Trophoblast cell (in vitro differentiated cells and primary cell): ENCODE measurements at regions not wholly inside any gene's neighbourhood (a gene's known extent, or its start where the extent isn't known, plus 50 kb on each side); places are given as distances from the start of the nearest gene placed in this dataset.
"Not testable (repeated sequence)": the region's sequence is repeated elsewhere in the genome, so short reads cannot be mapped to it uniquely, and the experiment has no call there.

Experiments used
- DNase-seq, 2 donors: peaks; one replicate each; pipeline ENCODE4 v3.0.0-alpha.2; 2016
- H2AFZ ChIP-seq: 2 replicates; pipeline ENCODE4 v1.6.1; 2013; ENCODE audit warnings: low read length, moderate library complexity, mild to moderate bottlenecking; ENCODE audit not compliant: insufficient read depth, poor library complexity
- H2AK5ac ChIP-seq: 2 replicates; pipeline ENCODE4 v1.6.1; 2013; ENCODE audit warnings: mild to moderate bottlenecking, low read length
- H2BK120ac ChIP-seq: 2 replicates; pipeline ENCODE4 v1.6.1; 2013; ENCODE audit warnings: low read length, mild to moderate bottlenecking, moderate library complexity; ENCODE audit not compliant: insufficient read depth, poor library complexity
- H2BK12ac ChIP-seq: 2 replicates; pipeline ENCODE4 v1.6.1; 2013; ENCODE audit warnings: mild to moderate bottlenecking, low read length, moderate library complexity
- H2BK5ac ChIP-seq: 2 replicates; pipeline ENCODE4 v1.6.1; 2013; ENCODE audit warnings: low read length, low read depth, moderate library complexity, mild to moderate bottlenecking; ENCODE audit not compliant: poor library complexity
- H3K14ac ChIP-seq: 2 replicates; pipeline ENCODE4 v1.6.1; 2013; ENCODE audit warnings: mild to moderate bottlenecking, low read length
- H3K18ac ChIP-seq: 2 replicates; pipeline ENCODE4 v1.6.1; 2013; ENCODE audit warnings: mild to moderate bottlenecking, low read length
- H3K23ac ChIP-seq: 2 replicates; pipeline ENCODE4 v1.6.1; 2013; ENCODE audit warnings: low read length
- H3K27ac ChIP-seq: 2 replicates; pipeline ENCODE4 v1.5.1; 2013; ENCODE audit warnings: low read depth, mild to moderate bottlenecking, inconsistent platforms, low read length, moderate library complexity
- H3K27me3 ChIP-seq: 2 replicates; pipeline ENCODE4 v1.6.1; 2013; ENCODE audit warnings: inconsistent platforms, mild to moderate bottlenecking, low read length, moderate library complexity; ENCODE audit not compliant: insufficient read depth
- H3K36me3 ChIP-seq, 2 experiments: 1 replicate in 1 of 2; 2 replicates in 1 of 2; pipeline ENCODE4 v1.6.1; 2013; ENCODE audit warnings: low read length in 2 of 2, mild to moderate bottlenecking in 2 of 2, moderate library complexity in 1 of 2; ENCODE audit not compliant: insufficient read depth in 2 of 2, control insufficient read depth in 1 of 2
- H3K4ac ChIP-seq: 2 replicates; pipeline ENCODE4 v1.6.1; 2013; ENCODE audit warnings: low read depth, mild to moderate bottlenecking, low read length, moderate library complexity
- H3K4me1 ChIP-seq, 2 experiments: 1 replicate in 1 of 2; 2 replicates in 1 of 2; pipeline ENCODE4 v1.6.1; 2013; ENCODE audit warnings: low read length in 2 of 2, mild to moderate bottlenecking in 2 of 2, moderate library complexity in 1 of 2; ENCODE audit not compliant: insufficient read depth in 2 of 2, control insufficient read depth in 1 of 2
- H3K4me2 ChIP-seq: 2 replicates; pipeline ENCODE4 v1.6.1; 2013; ENCODE audit warnings: inconsistent platforms, mild to moderate bottlenecking, low read length, moderate library complexity
- H3K4me3 ChIP-seq: 2 replicates; pipeline ENCODE4 v1.5.1; 2013; ENCODE audit warnings: mild to moderate bottlenecking, low read depth, low read length, inconsistent platforms
- H3K79me1 ChIP-seq: one replicate; pipeline ENCODE4 v1.6.1; 2013; ENCODE audit warnings: low read length
- H3K79me2 ChIP-seq: 2 replicates; pipeline ENCODE4 v1.6.1; 2013; ENCODE audit warnings: low read length, mild to moderate bottlenecking; ENCODE audit not compliant: control insufficient read depth, insufficient read depth, poor library complexity
- H3K9ac ChIP-seq: 2 replicates; pipeline ENCODE4 v1.6.1; 2013; ENCODE audit warnings: mild to moderate bottlenecking, low read length
- H3K9me3 ChIP-seq: 2 replicates; pipeline ENCODE4 v1.6.1; 2013; ENCODE audit warnings: low read depth, mild to moderate bottlenecking, control low read depth, inconsistent platforms, low read length; ENCODE audit not compliant: insufficient read depth
- H4K12ac ChIP-seq: 2 replicates; pipeline ENCODE4 v1.6.1; 2013; ENCODE audit warnings: low read depth, mild to moderate bottlenecking, low read length, moderate library complexity
- H4K8ac ChIP-seq: 2 replicates; pipeline ENCODE4 v1.6.1; 2013; ENCODE audit warnings: low read depth, mild to moderate bottlenecking, low read length, moderate library complexity
- H4K91ac ChIP-seq: one replicate; pipeline ENCODE4 v1.6.1; 2013; ENCODE audit warnings: low read depth, mild to moderate bottlenecking, low read length, moderate library complexity
- WGBS: extraction: QIAGEN DNeasy Blood & Tissue Kit; methylation state at CpG from one replicate; pipeline ENCODE4 v1.1.7; 2013; ENCODE audit warnings: missing lambda C conversion rate; ENCODE audit not compliant: insufficient read length, insufficient coverage; ENCODE audit errors: extremely low coverage; 5-methylcytosine and 5-hydroxymethylcytosine counted together

GRCh38 chr1:223931476-223931875, 85.7 kb upstream of the TP53BP2 start:
- not testable (repeated sequence) for H3K4me3 ChIP-seq, DNase-seq, H3K14ac ChIP-seq, H3K4me1 ChIP-seq, H3K79me2 ChIP-seq, H3K36me3 ChIP-seq, H3K18ac ChIP-seq, H4K12ac ChIP-seq, H2AFZ ChIP-seq, H2BK120ac ChIP-seq, H3K9ac ChIP-seq, H3K27ac ChIP-seq, H4K91ac ChIP-seq, H4K8ac ChIP-seq, H2AK5ac ChIP-seq, H3K4me2 ChIP-seq, H2BK5ac ChIP-seq, H3K27me3 ChIP-seq, H3K79me1 ChIP-seq, H3K4ac ChIP-seq, H3K23ac ChIP-seq, H3K9me3 ChIP-seq, H2BK12ac ChIP-seq
- WGBS, result no CpG with 5 or more reads among the region's 1 CpG

GRCh38 chr1:223920805-223921204, 75.1 kb upstream of the TP53BP2 start:
- not testable (repeated sequence) for H3K4me3 ChIP-seq, H3K27me3 ChIP-seq, H2BK12ac ChIP-seq, H2AK5ac ChIP-seq, H4K91ac ChIP-seq, H3K4ac ChIP-seq, H3K79me2 ChIP-seq, H3K23ac ChIP-seq, H3K79me1 ChIP-seq, H2AFZ ChIP-seq, H3K9me3 ChIP-seq, H3K14ac ChIP-seq, H4K8ac ChIP-seq, H3K18ac ChIP-seq, H4K12ac ChIP-seq, H2BK5ac ChIP-seq, H3K27ac ChIP-seq, H3K4me2 ChIP-seq, H3K9ac ChIP-seq, H2BK120ac ChIP-seq, DNase-seq, H3K36me3 ChIP-seq, H3K4me1 ChIP-seq
- WGBS, result no CpG with 5 or more reads among the region's 4 CpGs

GRCh38 chr1:223915476-223915875, 69.7 kb upstream of the TP53BP2 start:
- not testable (repeated sequence) for H3K36me3 ChIP-seq, H2BK12ac ChIP-seq, H3K4ac ChIP-seq, H3K27me3 ChIP-seq, H3K18ac ChIP-seq, H2BK120ac ChIP-seq, H2AFZ ChIP-seq, H3K23ac ChIP-seq, H3K79me2 ChIP-seq, H2BK5ac ChIP-seq, H4K12ac ChIP-seq, H3K4me1 ChIP-seq, H3K4me2 ChIP-seq, H3K79me1 ChIP-seq, H3K9ac ChIP-seq, H4K8ac ChIP-seq, H3K9me3 ChIP-seq, DNase-seq, H3K4me3 ChIP-seq, H3K27ac ChIP-seq, H4K91ac ChIP-seq, H2AK5ac ChIP-seq, H3K14ac ChIP-seq
- no CpG with 5 or more reads among the region's 2 CpGs for WGBS

GRCh38 chr1:223913715-223914114, 68.0 kb upstream of the TP53BP2 start:
- not testable (repeated sequence) for H3K79me2 ChIP-seq, H2BK12ac ChIP-seq, H4K8ac ChIP-seq, H3K79me1 ChIP-seq, H3K36me3 ChIP-seq, H4K12ac ChIP-seq, H3K4me3 ChIP-seq, H3K9me3 ChIP-seq, DNase-seq, H4K91ac ChIP-seq, H3K4ac ChIP-seq, H3K23ac ChIP-seq, H3K27ac ChIP-seq, H3K27me3 ChIP-seq, H2BK120ac ChIP-seq, H2AK5ac ChIP-seq, H3K14ac ChIP-seq, H3K4me1 ChIP-seq, H2AFZ ChIP-seq, H2BK5ac ChIP-seq, H3K18ac ChIP-seq, H3K9ac ChIP-seq, H3K4me2 ChIP-seq
- no CpG with 5 or more reads among the region's 2 CpGs for WGBS
